Muscle of leg (tissue), 3 donors: ENCODE measurements at regions not wholly inside any gene's neighbourhood (a gene's known extent, or its start where the extent isn't known, plus 50 kb on each side); places are given as distances from the start of the nearest gene placed in this dataset.

Experiments used
- DNase-seq: peaks from one replicate; pipeline ENCODE4 v3.0.0; 2013
- H3K27ac ChIP-seq: one replicate; pipeline ENCODE4 v1.5.1; 2013; ENCODE audit warnings: mild to moderate bottlenecking, low read length, control low read depth
- H3K27me3 ChIP-seq: one replicate; pipeline ENCODE4 v1.6.1; 2013; ENCODE audit warnings: low read length; ENCODE audit not compliant: control insufficient read depth, insufficient read depth
- H3K36me3 ChIP-seq: one replicate; pipeline ENCODE4 v1.6.1; 2013; ENCODE audit warnings: low read length; ENCODE audit not compliant: control insufficient read depth, insufficient read depth
- H3K4me1 ChIP-seq: one replicate; pipeline ENCODE4 v1.6.1; 2013; ENCODE audit warnings: low read length; ENCODE audit not compliant: control insufficient read depth, insufficient read depth
- H3K4me3 ChIP-seq: one replicate; pipeline ENCODE4 v1.5.1; 2013; ENCODE audit warnings: low read length, control low read depth
- H3K9me3 ChIP-seq: replicated peaks from 2 replicates; pipeline ENCODE4 v1.6.1; 2013; ENCODE audit warnings: low read depth, low read length; ENCODE audit not compliant: control insufficient read depth
- WGBS: methylation state at CpG from one replicate; pipeline ENCODE4 v1.1.5; 2013; ENCODE audit warnings: missing lambda C conversion rate; ENCODE audit not compliant: insufficient coverage; 5-methylcytosine and 5-hydroxymethylcytosine counted together

DNA sequence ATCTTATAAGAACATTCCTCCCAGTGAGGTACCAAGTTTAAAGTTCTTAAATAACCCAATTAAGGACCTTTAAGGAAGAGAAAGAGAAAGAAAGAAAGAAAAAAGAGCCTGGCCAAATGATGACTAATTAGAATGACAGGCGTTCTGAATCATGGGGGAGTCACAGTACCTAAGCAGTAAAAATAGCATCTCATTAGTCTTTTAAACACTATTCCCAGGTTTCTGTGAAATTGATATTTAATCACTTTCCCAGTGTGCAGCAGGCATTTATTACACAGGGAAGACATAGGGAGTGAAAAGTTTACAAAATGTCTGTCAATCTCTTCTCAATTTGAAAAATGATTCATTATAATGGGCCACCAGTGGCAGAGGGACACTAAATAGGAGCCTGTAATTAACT is 251.4 kb upstream of the MANEA start:
- Histone ChIP-seq H3K4me1 (no peaks in the 10 kb centered on the region), H3K9me3 (no peaks in the 10 kb centered on the region), H3K27ac (no peak overlapping the region), H3K27me3 (no peaks in the 10 kb centered on the region), H3K4me3 (no peak overlapping the region), H3K36me3 (no peaks in the 10 kb centered on the region)
- DNase-seq: no peak
- no CpG with 5 or more reads among the region's 1 CpG for WGBS

DNA sequence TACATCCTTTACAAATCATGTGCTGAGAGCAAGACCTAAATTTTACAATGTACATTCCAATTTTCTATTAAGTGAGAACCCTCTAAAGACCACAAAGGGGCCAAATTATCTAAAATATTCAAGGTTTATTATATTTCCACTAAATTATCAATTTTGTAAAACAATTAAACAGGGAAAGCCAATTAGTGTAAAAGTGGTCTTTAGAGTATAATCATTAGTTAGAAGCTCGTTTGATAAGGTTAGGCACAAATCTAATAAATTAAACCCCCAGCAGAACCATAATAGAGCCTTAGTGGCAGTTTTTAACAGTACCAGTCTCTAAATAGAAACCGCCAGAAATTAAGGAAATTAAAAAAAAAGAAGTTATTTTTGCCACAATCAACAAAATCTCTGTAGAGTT is 249.1 kb upstream of the MANEA start:
- Histone ChIP-seq H3K27ac (no peak overlapping the region), H3K4me3 (no peak overlapping the region), H3K27me3 (no peaks in the 10 kb centered on the region), H3K4me1 (no peaks in the 10 kb centered on the region), H3K36me3 (no peaks in the 10 kb centered on the region), H3K9me3 (no peaks in the 10 kb centered on the region)
- WGBS: no CpG with 5 or more reads among the region's 2 CpGs
- no peak for DNase-seq

DNA sequence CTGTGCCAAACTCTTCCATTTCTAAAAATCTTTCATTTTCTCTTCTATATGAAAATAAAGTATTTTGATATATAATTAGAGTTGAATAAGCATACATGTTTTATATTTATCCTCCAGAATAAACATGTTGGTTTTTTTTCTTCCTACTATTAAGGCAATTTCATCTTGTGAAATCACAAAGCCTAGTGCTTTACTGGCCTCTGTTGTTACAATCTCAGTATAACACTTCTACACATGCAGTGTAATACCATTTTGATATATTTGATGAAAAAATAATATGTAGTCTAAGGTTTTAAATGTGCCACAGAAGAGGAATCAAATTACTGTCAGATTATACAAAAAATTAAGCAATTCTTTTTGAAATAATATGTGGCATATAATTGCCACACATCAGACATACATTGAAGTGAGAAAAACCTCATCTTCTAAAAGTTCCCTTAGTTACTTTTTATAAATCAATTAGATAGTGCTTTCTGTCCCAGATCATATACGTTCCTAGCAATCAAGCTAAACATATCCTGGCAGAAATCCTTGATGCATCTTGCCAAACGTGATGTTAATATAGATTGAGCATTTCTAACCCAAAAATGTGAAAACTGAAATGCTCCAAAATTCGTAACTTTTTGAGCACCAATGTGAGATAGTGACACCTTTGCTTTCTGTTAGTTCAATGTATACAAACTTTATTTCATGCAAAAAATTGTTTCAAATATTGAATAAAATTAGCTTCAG is 225.1 kb upstream of the MANEA start:
- no peak overlapping the region for H3K4me3 ChIP-seq
- H3K9me3 ChIP-seq: no peaks in the 10 kb centered on the region
- no CpG with 5 or more reads among the region's 3 CpGs for WGBS
- peak; percentile 14 for DNase-seq
- no peaks in the 10 kb centered on the region for H3K36me3 ChIP-seq
- no peaks in the 10 kb centered on the region for H3K27me3 ChIP-seq
- H3K4me1 ChIP-seq: no peaks in the 10 kb centered on the region
- no peak overlapping the region for H3K27ac ChIP-seq

DNA sequence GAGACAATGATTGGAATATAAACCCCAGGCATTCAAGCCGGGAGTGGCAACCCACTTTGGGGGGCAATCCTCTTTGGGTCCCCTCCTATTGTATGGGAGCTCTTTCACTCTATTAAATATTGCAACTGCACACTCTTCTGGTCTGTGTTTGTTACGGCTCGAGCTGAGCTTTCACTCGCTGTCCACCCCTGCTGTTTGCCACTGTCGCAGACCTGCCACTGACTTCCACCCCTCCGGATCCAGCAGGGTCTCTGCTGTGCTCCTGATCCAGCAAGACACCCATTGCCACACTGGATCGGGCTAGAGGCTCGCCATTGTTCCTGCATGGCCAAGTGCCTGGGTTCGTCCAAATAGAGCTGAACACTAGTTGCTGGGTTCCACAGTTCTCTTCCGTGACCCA is 222.8 kb upstream of the MANEA start:
- no peak for DNase-seq
- no peak overlapping the region for H3K4me3 ChIP-seq
- 93% methylated on average over 8 of the region's 10 CpGs for WGBS

DNA sequence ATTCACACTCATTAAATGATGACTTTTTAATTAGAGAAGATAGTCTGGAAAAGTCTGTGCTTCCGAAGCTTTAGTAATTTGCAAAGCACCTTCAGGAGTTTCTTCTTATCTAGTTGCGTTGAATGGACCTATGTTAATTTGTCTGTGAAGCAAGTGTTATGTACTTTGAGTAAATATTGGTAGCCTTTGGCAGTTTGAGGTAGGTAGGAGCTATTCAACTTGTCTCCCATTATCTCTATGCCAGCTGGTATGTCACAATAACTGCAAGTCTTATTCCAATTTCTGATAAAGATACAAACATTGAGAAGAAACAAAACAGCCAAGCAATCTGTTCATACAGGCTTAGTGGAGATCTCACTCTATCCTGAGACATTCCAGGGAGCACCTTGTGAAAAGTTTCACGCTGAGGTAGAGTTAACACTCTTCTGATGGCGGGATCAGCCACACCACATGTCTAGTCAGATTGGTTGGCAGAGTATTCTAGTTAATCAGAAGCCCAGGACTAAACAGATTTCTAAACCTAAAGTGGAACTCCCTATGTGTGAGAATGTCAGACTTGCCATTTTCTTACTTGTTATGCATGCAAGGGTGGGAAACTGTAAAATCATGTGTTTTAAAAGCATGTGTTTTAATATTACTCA is 219.8 kb upstream of the MANEA start:
- no CpG with 5 or more reads among the region's 4 CpGs for WGBS
- Histone ChIP-seq H3K4me3 (no peak overlapping the region), H3K27me3 (no peaks in the 10 kb centered on the region), H3K36me3 (no peaks in the 10 kb centered on the region), H3K4me1 (no peaks in the 10 kb centered on the region), H3K9me3 (no peaks in the 10 kb centered on the region), H3K27ac (no peak overlapping the region)
- DNase-seq: no peak

More for the DNA sequence above, 222.8 kb upstream of the MANEA start:
- Histone ChIP-seq H3K4me1 (no peaks in the 10 kb centered on the region), H3K36me3 (no peaks in the 10 kb centered on the region), H3K27ac (no peak overlapping the region), H3K9me3 (no peaks in the 10 kb centered on the region), H3K27me3 (no peaks in the 10 kb centered on the region)

DNA sequence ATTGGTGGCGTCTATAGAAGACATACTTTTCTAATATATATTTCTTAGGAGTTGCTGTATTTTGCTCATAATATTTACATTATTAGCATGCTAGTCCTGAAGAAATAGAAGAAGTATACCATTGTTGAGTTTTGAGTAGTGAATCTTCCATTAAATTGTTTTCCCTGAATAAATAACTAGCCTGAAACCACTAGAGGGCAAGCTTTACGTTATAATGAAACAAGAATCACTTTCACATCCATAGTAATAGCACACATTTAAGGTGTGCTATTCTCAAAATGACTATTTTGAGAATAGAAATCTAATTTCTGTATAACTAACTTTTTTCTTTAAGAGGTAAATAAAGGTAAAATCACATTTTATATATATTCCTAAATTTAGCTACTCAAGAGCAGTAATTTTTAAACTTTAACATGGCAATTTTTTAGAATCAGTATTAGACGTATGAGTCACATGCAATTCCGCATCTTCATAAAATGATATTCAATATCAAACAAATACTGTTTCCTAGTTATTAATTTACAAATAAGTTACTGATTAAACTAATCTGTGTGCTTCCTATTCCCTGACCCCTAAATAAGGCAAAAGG is 213.2 kb upstream of the MANEA start:
- DNase-seq: peak; percentile 12
- no peaks in the 10 kb centered on the region for H3K9me3 ChIP-seq
- no peak overlapping the region for H3K27ac ChIP-seq
- no peaks in the 10 kb centered on the region for H3K36me3 ChIP-seq
- no CpG with 5 or more reads among the region's 4 CpGs for WGBS
- no peaks in the 10 kb centered on the region for H3K4me1 ChIP-seq
- no peaks in the 10 kb centered on the region for H3K27me3 ChIP-seq
- no peak overlapping the region for H3K4me3 ChIP-seq

DNA sequence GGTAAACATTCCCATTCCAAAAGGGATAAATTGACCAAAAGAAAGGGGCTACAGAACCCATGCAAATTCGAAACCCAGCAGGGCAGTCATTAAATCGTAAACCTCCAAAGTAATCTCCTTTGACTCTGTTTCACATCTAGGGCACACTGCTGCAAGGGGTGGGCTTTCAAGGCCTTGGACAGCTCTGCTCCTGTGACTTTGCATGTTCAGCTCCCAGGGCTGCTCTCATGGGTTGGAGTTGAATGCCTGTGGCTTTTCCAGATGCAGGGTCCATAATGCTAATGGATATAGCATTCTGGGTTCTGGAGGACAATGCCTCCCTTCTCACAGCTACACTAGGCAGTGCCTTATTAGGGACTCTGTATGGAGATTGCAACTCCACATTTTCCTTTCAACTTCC is 211.9 kb upstream of the MANEA start:
- Histone ChIP-seq H3K4me1 (no peaks in the 10 kb centered on the region), H3K27ac (no peak overlapping the region), H3K36me3 (no peaks in the 10 kb centered on the region), H3K9me3 (no peaks in the 10 kb centered on the region), H3K4me3 (no peak overlapping the region), H3K27me3 (no peaks in the 10 kb centered on the region)
- no peak for DNase-seq
- 40% methylated on average over 2 of the region's 2 CpGs for WGBS

DNA sequence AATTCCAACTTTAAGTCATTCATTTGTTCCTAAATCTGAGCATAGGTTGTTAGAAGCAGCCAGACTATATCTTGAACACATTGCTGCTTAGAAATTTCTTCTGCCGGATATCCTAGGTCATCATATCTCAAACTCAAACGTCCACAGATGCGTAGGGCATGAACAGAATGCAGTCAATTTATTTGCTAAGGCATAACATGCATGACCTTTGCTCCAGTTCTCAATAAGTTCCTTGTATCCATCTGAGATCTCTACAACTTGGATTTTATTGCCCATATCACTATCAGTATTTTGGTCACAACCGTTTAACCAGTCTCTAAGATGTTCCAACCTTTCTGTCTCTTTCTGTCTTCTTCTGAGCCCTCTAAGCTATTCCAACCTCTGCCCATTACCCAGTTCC is 210.9 kb upstream of the MANEA start:
- no peaks in the 10 kb centered on the region for H3K9me3 ChIP-seq
- no peaks in the 10 kb centered on the region for H3K27me3 ChIP-seq
- no peaks in the 10 kb centered on the region for H3K36me3 ChIP-seq
- no peaks in the 10 kb centered on the region for H3K4me1 ChIP-seq
- no peak overlapping the region for H3K27ac ChIP-seq
- H3K4me3 ChIP-seq: no peak overlapping the region
- WGBS: 46% methylated on average over 4 of the region's 4 CpGs
- DNase-seq: no peak

DNA sequence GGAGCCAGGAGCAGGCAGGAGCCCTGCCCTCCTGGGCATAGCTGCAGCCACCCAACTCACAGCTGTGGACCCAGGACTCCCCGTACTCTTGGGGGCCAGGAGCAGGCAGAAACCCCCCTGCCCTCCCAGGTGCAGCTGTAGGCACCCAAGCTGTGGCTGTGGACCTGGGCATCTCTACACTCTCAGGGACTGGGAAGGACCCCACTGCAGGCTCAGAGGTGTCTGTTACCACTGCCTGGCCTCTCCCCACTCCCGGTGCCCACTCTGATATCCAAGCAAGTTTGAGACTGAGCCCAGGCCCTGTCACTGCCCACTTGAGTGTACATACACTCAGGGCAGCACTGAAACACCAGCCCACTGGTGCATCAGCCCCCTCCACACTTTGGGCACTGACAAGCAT is 193.5 kb upstream of the MANEA start:
- H3K27me3 ChIP-seq: no peaks in the 10 kb centered on the region
- no peak for DNase-seq
- no peaks in the 10 kb centered on the region for H3K36me3 ChIP-seq
- 89% methylated on average over 2 of the region's 2 CpGs for WGBS
- peaks cover 3% of the 10 kb centered on the region for H3K9me3 ChIP-seq
- no peak overlapping the region for H3K27ac ChIP-seq
- H3K4me3 ChIP-seq: no peak overlapping the region
- no peaks in the 10 kb centered on the region for H3K4me1 ChIP-seq

DNA sequence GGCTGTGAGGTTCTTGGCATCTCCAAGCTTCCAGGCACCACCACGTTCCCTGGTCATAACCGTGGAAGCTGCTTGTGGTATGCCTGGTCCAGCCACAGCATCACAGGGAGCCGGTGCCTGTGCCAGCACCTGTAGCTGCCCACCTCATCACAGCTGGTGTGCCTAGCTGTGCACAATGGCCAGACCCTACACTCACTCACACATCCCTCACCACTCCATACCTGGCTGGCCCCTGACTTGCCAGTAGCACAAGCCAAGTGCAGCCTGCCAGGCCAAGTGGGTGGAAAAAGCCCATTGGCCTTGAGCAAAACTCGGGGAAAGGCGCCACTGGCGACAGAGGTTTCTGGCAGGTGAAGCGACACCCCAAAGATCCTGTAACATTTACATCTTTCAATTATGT is 192.3 kb upstream of the MANEA start:
- WGBS: 100% methylated on average over 3 of the region's 7 CpGs
- H3K27ac ChIP-seq: no peak overlapping the region
- no peaks in the 10 kb centered on the region for H3K4me1 ChIP-seq
- H3K27me3 ChIP-seq: no peaks in the 10 kb centered on the region
- H3K9me3 ChIP-seq: peaks cover 3% of the 10 kb centered on the region
- H3K4me3 ChIP-seq: no peak overlapping the region
- no peaks in the 10 kb centered on the region for H3K36me3 ChIP-seq
- DNase-seq: no peak
